ENCODE measurements at regions not wholly inside any gene's neighbourhood (a gene's known extent, or its start where the extent isn't known, plus 50 kb on each side); places are given as distances from the start of the nearest gene placed in this dataset.

GRCh38 chr3:143201045-143201444 lies 81.5 kb downstream of the CHST2 start:
- TF ChIP-seq, protein P1, sequence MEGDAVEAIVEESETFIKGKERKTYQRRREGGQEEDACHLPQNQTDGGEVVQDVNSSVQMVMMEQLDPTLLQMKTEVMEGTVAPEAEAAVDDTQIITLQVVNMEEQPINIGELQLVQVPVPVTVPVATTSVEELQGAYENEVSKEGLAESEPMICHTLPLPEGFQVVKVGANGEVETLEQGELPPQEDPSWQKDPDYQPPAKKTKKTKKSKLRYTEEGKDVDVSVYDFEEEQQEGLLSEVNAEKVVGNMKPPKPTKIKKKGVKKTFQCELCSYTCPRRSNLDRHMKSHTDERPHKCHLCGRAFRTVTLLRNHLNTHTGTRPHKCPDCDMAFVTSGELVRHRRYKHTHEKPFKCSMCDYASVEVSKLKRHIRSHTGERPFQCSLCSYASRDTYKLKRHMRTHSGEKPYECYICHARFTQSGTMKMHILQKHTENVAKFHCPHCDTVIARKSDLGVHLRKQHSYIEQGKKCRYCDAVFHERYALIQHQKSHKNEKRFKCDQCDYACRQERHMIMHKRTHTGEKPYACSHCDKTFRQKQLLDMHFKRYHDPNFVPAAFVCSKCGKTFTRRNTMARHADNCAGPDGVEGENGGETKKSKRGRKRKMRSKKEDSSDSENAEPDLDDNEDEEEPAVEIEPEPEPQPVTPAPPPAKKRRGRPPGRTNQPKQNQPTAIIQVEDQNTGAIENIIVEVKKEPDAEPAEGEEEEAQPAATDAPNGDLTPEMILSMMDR (IDR thresholded peaks at IDR 0.05), result no peak
- no peak for TF ChIP-seq EZH2 (IDR thresholded peaks at IDR 0.05; ENCODE audit: borderline replicate concordance, insufficient read depth, low read depth, low read length, poor library complexity, severe bottlenecking)

All from B cell (primary cell).